K562 (cell line): ENCODE measurements at regions not wholly inside any gene's neighbourhood (a gene's known extent, or its start where the extent isn't known, plus 50 kb on each side); places are given as distances from the start of the nearest gene placed in this dataset.

ENCODE experiments used
- ATAC-seq: fragments of 200-7000 bp; cut with Tn5 transposase; 3 replicates; pipeline ENCODE4 v1.9.1; 2020; ENCODE audit warnings: moderate library complexity
- BruUV-seq: library from RNA; stranded (reverse); fragments of 400-500 nt; replicated peaks from 2 replicates; lab custom pipeline; 2021; lab: Mats Ljungman, UMichigan
- CTCF ChIA-PET: fragments of 300-600 bp; formaldehyde crosslinking; extraction: SDS; loops from one replicate; lab custom pipeline; 2021; ENCODE audit warnings: low intra/inter-chr PET ratio; lab: Yijun Ruan, JAX
- POLR2A ChIA-PET: fragments of 300-600, 350-650 bp; sonication (Branson Sonifier 250); formaldehyde crosslinking; extraction: SDS; loops from one replicate; lab custom pipeline; 2021; ENCODE audit warnings: antibody characterized with exemption, inconsistent platforms; lab: Yijun Ruan, JAX
- DNase-seq, 4 experiments: peaks; one replicate each; pipeline versions ENCODE4 v3.0.0 to v3.0.0-alpha.2; 2011 to 2018; ENCODE audit warnings: low spot score in 3 of 4, mixed read lengths in 3 of 4; ENCODE audit errors: extremely low read depth in 1 of 4
- FAIRE-seq: peaks from 2 replicates; lab custom pipeline; 2011; peaks lifted over from hg19 to GRCh38; lab: Jason Lieb, UNC
- H2AFZ ChIP-seq: 2 replicates; pipeline ENCODE4 v1.6.0; 2011; ENCODE audit warnings: low read depth, low read length, control low read depth, inconsistent platforms
- H3K27ac ChIP-seq: fragments of 200-600 bp; 3 replicates; pipeline ENCODE4 v1.8.0; 2011; ENCODE audit warnings: low read depth, mild to moderate bottlenecking, control low read depth, inconsistent platforms, low read length, moderate library complexity, mixed read lengths; ENCODE audit errors: extremely low read depth
- H3K27me3 ChIP-seq, 2 experiments: fragments of 300-600 bp in 1 of 2; 2 replicates in 1 of 2; 3 replicates in 1 of 2; pipeline versions ENCODE4 v1.6.0 to v1.8.0; 2011; ENCODE audit warnings: inconsistent platforms in 2 of 2, low read length in 2 of 2, mild to moderate bottlenecking in 1 of 2, mixed read lengths in 1 of 2, moderate library complexity in 1 of 2; ENCODE audit not compliant: control insufficient read depth in 2 of 2, insufficient read depth in 2 of 2
- H3K36me3 ChIP-seq: fragments of 300-600 bp; 3 replicates; pipeline ENCODE4 v1.8.0; 2011; ENCODE audit warnings: mild to moderate bottlenecking, low read length, inconsistent platforms; ENCODE audit not compliant: control insufficient read depth, insufficient read depth
- H3K4me1 ChIP-seq, 2 experiments: fragments of 200-600 bp in 1 of 2; replicated peaks in 1 of 2; 2 replicates in 1 of 2; 3 replicates in 1 of 2; pipeline versions ENCODE4 v1.5.1 to v1.8.0; 2011; ENCODE audit warnings: inconsistent platforms in 2 of 2, low read length in 2 of 2, mild to moderate bottlenecking in 1 of 2, mixed read lengths in 1 of 2, moderate library complexity in 1 of 2; ENCODE audit not compliant: control insufficient read depth in 2 of 2, insufficient read depth in 2 of 2
- H3K4me2 ChIP-seq: 2 replicates; pipeline ENCODE4 v1.6.1; 2011; ENCODE audit warnings: low read length, control low read depth, inconsistent platforms, mixed read lengths; ENCODE audit not compliant: insufficient read depth
- H3K4me3 ChIP-seq: fragments of 200-600 bp; sonication (generic), shearing (Covaris generic); 2 replicates; pipeline ENCODE4 v1.5.1; 2016; ENCODE audit warnings: control low read depth, inconsistent platforms
- H3K79me2 ChIP-seq: fragments of 200-600 bp; 3 replicates; pipeline ENCODE4 v1.8.0; 2011; ENCODE audit warnings: low read length, inconsistent platforms; ENCODE audit not compliant: control insufficient read depth, insufficient read depth
- H3K9ac ChIP-seq, 2 experiments: 2 replicates each; pipeline versions ENCODE4 v1.6.0 to v1.6.1; 2011; ENCODE audit warnings: low read depth in 2 of 2, low read length in 2 of 2, control low read depth in 1 of 2, inconsistent platforms in 1 of 2, mild to moderate bottlenecking in 1 of 2, mixed read lengths in 1 of 2; ENCODE audit not compliant: insufficient read depth in 1 of 2
- H3K9me1 ChIP-seq: one replicate; pipeline ENCODE4 v1.6.0; 2011; ENCODE audit warnings: inconsistent platforms, mild to moderate bottlenecking, low read length, moderate library complexity; ENCODE audit not compliant: control insufficient read depth, insufficient read depth
- H3K9me3 ChIP-seq: replicated peaks from 2 replicates; pipeline ENCODE4 v1.5.1; 2011; ENCODE audit warnings: low read depth, low read length, inconsistent platforms; ENCODE audit not compliant: control insufficient read depth, insufficient read depth
- H4K20me1 ChIP-seq: replicated peaks from 2 replicates; pipeline ENCODE4 v1.6.1; 2011; ENCODE audit warnings: low read length, inconsistent platforms, mixed read lengths; ENCODE audit not compliant: control insufficient read depth, insufficient read depth
- BRD9 ChIP-seq: fragments of 450-650 bp; IDR thresholded peaks from 2 replicates; pipeline ENCODE4 v1.6.1; 2018; ENCODE audit warnings: low read depth; ENCODE audit not compliant: partially characterized antibody
- FOXA3 ChIP-seq, 2 experiments: fragments of 450-650 bp in 1 of 2; sonication (generic) in 1 of 2; formaldehyde crosslinking; IDR thresholded peaks in 1 of 2; conservative IDR thresholded peaks in 1 of 2; 2 replicates each; pipeline versions ENCODE4 v1.4.0 to v1.8.0; 2020 to 2022; ENCODE audit warnings: mild to moderate bottlenecking in 2 of 2, missing genetic modification reagents in 1 of 2
- FOXJ2 ChIP-seq: fragments of 200-800 bp; sonication (Bioruptor generic); IDR thresholded peaks from 2 replicates; pipeline ENCODE4 v1.6.1; 2016; ENCODE audit warnings: missing genetic modification characterization, missing compliant biosample characterization
- POLR2AphosphoS2 ChIP-seq: IDR thresholded peaks from 2 replicates; pipeline ENCODE4 v1.6.1; 2012; ENCODE audit warnings: low read length, improper control_type of control experiment
- SAFB2 ChIP-seq: fragments of 200-400 bp; formaldehyde crosslinking; IDR thresholded peaks from 2 replicates; pipeline ENCODE4 v1.6.1; 2018; ENCODE audit warnings: borderline replicate concordance, low read length, low read depth, moderate library complexity; ENCODE audit not compliant: severe bottlenecking
- TAF9B ChIP-seq: fragments of 450-650 bp; IDR thresholded peaks from 2 replicates; pipeline ENCODE4 v1.6.1; 2018; ENCODE audit warnings: mild to moderate bottlenecking; ENCODE audit not compliant: partially characterized antibody
- ZNF707 ChIP-seq: fragments of 250-450 bp; sonication (Bioruptor Pico); conservative IDR thresholded peaks from 2 replicates; pipeline ENCODE4 v1.8.0; 2022; ENCODE audit warnings: inconsistent platforms, mild to moderate bottlenecking, moderate library complexity
- WGBS: fragments of 100-300 bp; shearing (Covaris generic); methylation state at CpG from one replicate; pipeline ENCODE4 v1.1.6; 2016; ENCODE audit warnings: low coverage, mixed read lengths; ENCODE audit not compliant: insufficient coverage; ENCODE audit errors: missing lambda C conversion rate; 5-methylcytosine and 5-hydroxymethylcytosine counted together
- in situ Hi-C: fragments of 300-500 bp; cut with MboI; formaldehyde crosslinking; loops from 4 replicates; pipeline ENCODE4 v1.15.0; 2018; ENCODE audit warnings: inconsistent platforms, mixed read lengths
- intact Hi-C: fragments of 100-400 bp; cut with micrococcal nuclease; formaldehyde crosslinking; loops from 2 replicates; pipeline ENCODE4 v1.14.2; 2022
- TF ChIP-seq, protein P1 (sequence below): fragments of 450-650 bp; formaldehyde crosslinking; conservative IDR thresholded peaks from 2 replicates; pipeline ENCODE4 v1.4.0; 2022; ENCODE audit warnings: mild to moderate bottlenecking, missing genetic modification characterization
- TF ChIP-seq, protein P2 (sequence below): conservative IDR thresholded peaks from 2 replicates; pipeline ENCODE4 v1.6.1; 2011; ENCODE audit warnings: low read depth, mild to moderate bottlenecking, low read length; ENCODE audit not compliant: control insufficient read depth
- TF ChIP-seq, protein P3 (sequence below): sonication (generic); formaldehyde crosslinking; IDR thresholded peaks from 2 replicates; pipeline ENCODE4 v1.9.0; 2022; ENCODE audit warnings: mild to moderate bottlenecking, missing genetic modification reagents

DNA sequence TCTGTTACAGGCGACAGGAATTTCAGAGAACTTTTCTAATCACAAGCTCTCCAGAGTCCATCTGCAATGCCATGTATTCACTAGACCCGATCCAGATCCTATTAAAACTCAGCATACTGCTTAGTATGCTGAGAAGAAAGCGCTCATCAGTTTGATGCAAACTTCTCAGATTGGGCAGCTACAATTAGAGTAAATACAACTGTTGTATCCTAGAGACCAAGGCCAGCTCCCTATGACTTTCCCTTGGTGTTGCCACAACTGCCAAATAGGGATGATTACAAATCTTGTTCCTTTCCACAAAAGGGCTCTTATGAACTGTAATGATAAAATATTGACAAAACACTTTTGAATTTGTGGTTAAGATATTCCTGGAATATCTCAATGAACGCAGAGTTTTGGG, 191.2 kb downstream of the SPRY2 start:
- in situ Hi-C loops, result no loop called here
- no TSS peak for BruUV-seq
- no peak for FAIRE-seq
- ChIA-PET CTCF (no interaction called here), POLR2A (no interaction called here)
- Histone ChIP-seq H3K36me3 (no peaks in the 10 kb centered on the region), H3K9me3 (no peaks in the 10 kb centered on the region), H3K9ac (no peak overlapping the region), H3K4me2 (no peak overlapping the region), H3K4me1 (no peaks in the 10 kb centered on the region), H4K20me1 (no peaks in the 10 kb centered on the region), H3K79me2 (no peaks in the 10 kb centered on the region), H2AFZ (no peak overlapping the region), H3K4me3 (no peak overlapping the region), H3K27ac (no peak overlapping the region), H3K27me3 (no peaks in the 10 kb centered on the region), H3K9me1 (no peaks in the 10 kb centered on the region)
- TF ChIP-seq BRD9 (no peak), POLR2AphosphoS2 (no peak), ZNF707 (CRISPR knock-in tag) (no peak), SAFB2 (no peak), FOXA3 (CRISPR knock-in tag; conservative IDR thresholded peaks at IDR 0.05 in 1 of 2, IDR thresholded peaks at IDR 0.05 in 1 of 2) (no peak), TAF9B (no peak), FOXJ2 (tag) (no peak)
- TF ChIP-seq, protein P1, sequence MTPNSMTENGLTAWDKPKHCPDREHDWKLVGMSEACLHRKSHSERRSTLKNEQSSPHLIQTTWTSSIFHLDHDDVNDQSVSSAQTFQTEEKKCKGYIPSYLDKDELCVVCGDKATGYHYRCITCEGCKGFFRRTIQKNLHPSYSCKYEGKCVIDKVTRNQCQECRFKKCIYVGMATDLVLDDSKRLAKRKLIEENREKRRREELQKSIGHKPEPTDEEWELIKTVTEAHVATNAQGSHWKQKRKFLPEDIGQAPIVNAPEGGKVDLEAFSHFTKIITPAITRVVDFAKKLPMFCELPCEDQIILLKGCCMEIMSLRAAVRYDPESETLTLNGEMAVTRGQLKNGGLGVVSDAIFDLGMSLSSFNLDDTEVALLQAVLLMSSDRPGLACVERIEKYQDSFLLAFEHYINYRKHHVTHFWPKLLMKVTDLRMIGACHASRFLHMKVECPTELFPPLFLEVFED (CRISPR knock-in tag), result no peak
- TF ChIP-seq, protein P2, sequence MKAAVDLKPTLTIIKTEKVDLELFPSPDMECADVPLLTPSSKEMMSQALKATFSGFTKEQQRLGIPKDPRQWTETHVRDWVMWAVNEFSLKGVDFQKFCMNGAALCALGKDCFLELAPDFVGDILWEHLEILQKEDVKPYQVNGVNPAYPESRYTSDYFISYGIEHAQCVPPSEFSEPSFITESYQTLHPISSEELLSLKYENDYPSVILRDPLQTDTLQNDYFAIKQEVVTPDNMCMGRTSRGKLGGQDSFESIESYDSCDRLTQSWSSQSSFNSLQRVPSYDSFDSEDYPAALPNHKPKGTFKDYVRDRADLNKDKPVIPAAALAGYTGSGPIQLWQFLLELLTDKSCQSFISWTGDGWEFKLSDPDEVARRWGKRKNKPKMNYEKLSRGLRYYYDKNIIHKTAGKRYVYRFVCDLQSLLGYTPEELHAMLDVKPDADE, result no peak
- TF ChIP-seq, protein P3, sequence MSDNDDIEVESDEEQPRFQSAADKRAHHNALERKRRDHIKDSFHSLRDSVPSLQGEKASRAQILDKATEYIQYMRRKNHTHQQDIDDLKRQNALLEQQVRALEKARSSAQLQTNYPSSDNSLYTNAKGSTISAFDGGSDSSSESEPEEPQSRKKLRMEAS (CRISPR knock-in tag), result no peak
- DNase-seq, result no peak
- intact Hi-C loops, result no loop called here
- 0% methylated on average over 4 of the region's 4 CpGs for WGBS
- no peak for ATAC-seq
